ENCODE measurements at regions not wholly inside any gene's neighbourhood (a gene's known extent, or its start where the extent isn't known, plus 50 kb on each side); places are given as distances from the start of the nearest gene placed in this dataset.

GRCh38 chr4:125447551-125448290 lies 133.0 kb downstream of the FAT4 start:
- Histone ChIP-seq H3K36me3 (peaks cover 19 to 36% (median 30%) of the 10 kb centered on the region in 3 donors), H3K27ac (no peak overlapping the region), H3K4me1 (no peaks in the 10 kb centered on the region), H3K4me3 (no peak overlapping the region), H3K9me3 (no peaks in the 10 kb centered on the region), H3K27me3 (no peaks in the 10 kb centered on the region)
- intact Hi-C loops (cut with DNase I; ENCODE audit: low total_unique reads): no loop called here
- no peak for TF ChIP-seq CTCF (IDR thresholded peaks at IDR 0.05)
- DNase-seq: no peak

GRCh38 chr4:125456075-125456474 lies 141.3 kb downstream of the FAT4 start:
- no peak for DNase-seq
- intact Hi-C loops (cut with DNase I; ENCODE audit: low total_unique reads): no loop called here
- Histone ChIP-seq H3K4me3 (no peak overlapping the region), H3K4me1 (peaks cover 0 to 17% (median 2%) of the 10 kb centered on the region in 4 donors), H3K9me3 (no peaks in the 10 kb centered on the region), H3K27me3 (no peaks in the 10 kb centered on the region), H3K36me3 (peaks cover 0 to 12% (median 8%) of the 10 kb centered on the region in 3 donors), H3K27ac (no peak overlapping the region)
- no peak for TF ChIP-seq CTCF (IDR thresholded peaks at IDR 0.05)

GRCh38 chr4:125459531-125459930 lies 144.8 kb downstream of the FAT4 start:
- no peak for DNase-seq
- peaks cover 0 to 17% (median 2%) of the 10 kb centered on the region in 4 donors for H3K4me1 ChIP-seq
- intact Hi-C loops (cut with DNase I; ENCODE audit: low total_unique reads): no loop called here
- no peaks in the 10 kb centered on the region for H3K9me3 ChIP-seq
- no peaks in the 10 kb centered on the region for H3K36me3 ChIP-seq
- no peaks in the 10 kb centered on the region for H3K27me3 ChIP-seq
- TF ChIP-seq CTCF (IDR thresholded peaks at IDR 0.05): no peak
- H3K27ac ChIP-seq: no peak overlapping the region
- H3K4me3 ChIP-seq: no peak overlapping the region

- no peak for DNase-seq
- H3K4me3 ChIP-seq: no peak overlapping the region
- no peak overlapping the region for H3K27ac ChIP-seq
- TF ChIP-seq CTCF (IDR thresholded peaks at IDR 0.05): no peak
- no peaks in the 10 kb centered on the region for H3K9me3 ChIP-seq
- H3K4me1 ChIP-seq: peaks cover 0 to 3% (median 0%) of the 10 kb centered on the region in 4 donors
- H3K27me3 ChIP-seq: no peaks in the 10 kb centered on the region
- intact Hi-C loops (cut with DNase I; ENCODE audit: low total_unique reads): no loop called here
- peaks cover 0 to 4% (median 0%) of the 10 kb centered on the region in 3 donors for H3K36me3 ChIP-seq
Measured at GRCh38 chr4:125461676-125462363, 147.1 kb downstream of the FAT4 start.

DNA sequence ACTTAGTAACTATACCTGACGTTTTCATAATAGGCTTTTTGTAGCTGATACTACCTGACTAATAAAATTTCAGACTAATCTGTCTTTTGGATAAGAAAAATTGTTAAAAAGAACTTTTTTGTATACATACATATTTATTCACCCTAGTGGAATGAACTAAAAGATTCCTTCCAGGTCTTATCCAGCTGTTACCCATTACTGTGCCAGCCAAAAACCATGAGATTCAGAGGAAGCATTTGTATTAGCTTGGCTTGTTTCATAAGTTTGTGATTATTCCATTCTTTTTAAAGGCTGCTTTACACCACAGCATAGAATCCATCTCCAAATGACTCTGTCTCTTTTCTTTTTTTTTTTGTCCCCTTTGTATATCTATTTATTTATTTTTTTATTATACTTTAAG lies 149.4 kb downstream of the FAT4 start:
- no peak for TF ChIP-seq CTCF (IDR thresholded peaks at IDR 0.05)
- intact Hi-C loops (cut with DNase I; ENCODE audit: low total_unique reads): no loop called here
- H3K27ac ChIP-seq: no peak overlapping the region

More for the DNA sequence above, 149.4 kb downstream of the FAT4 start:
- no peaks in the 10 kb centered on the region for H3K27me3 ChIP-seq
- no peaks in the 10 kb centered on the region for H3K9me3 ChIP-seq
- peaks cover 0 to 12% (median 9%) of the 10 kb centered on the region in 3 donors for H3K36me3 ChIP-seq
- no peak overlapping the region for H3K4me3 ChIP-seq
- H3K4me1 ChIP-seq: peaks cover 0 to 13% (median 0%) of the 10 kb centered on the region in 4 donors
- no peak for DNase-seq
